HFF-Myc (cell line): ENCODE measurements at regions not wholly inside any gene's neighbourhood (a gene's known extent, or its start where the extent isn't known, plus 50 kb on each side); places are given as distances from the start of the nearest gene placed in this dataset.
"Not testable (repeated sequence)": the region's sequence is repeated elsewhere in the genome, so short reads cannot be mapped to it uniquely, and the experiment has no call there.

Experiments used
- DNase-seq: peaks from one replicate; pipeline ENCODE4 v3.0.0-alpha.2; 2011; ENCODE audit warnings: low read depth; ENCODE audit errors: extremely low read depth
- H3K4me3 ChIP-seq: replicated peaks from 2 replicates; pipeline ENCODE4 v1.5.1; 2011; ENCODE audit warnings: low read depth, mild to moderate bottlenecking, control low read depth, low read length
- TF ChIP-seq, protein P1 (sequence below): IDR thresholded peaks from 2 replicates; pipeline ENCODE4 v1.5.1; 2012; ENCODE audit warnings: mild to moderate bottlenecking, low read depth, low read length, control low read depth; ENCODE audit errors: missing control alignments

DNA sequence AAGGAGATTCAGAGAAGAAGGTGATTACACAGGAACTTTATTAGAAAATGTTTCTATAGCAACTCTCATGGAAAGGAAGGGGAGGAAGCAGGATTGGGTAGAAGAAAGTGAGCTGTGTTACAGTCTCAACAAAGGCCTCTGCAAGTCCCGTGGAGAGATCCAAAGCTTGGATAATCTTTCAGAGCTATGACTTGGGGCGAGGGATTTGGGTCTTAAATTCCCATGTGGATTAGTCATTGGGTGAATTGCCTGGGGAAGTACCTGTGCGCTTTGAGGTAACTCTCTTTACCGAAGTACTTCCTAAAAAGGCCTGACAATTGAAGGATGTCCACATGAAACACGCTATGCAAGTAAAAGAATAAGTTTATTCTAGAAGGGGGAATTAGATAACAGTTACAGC lies 133.8 kb upstream of the ANKRD50 start:
- DNase-seq = no peak
- no peak overlapping the region for H3K4me3 ChIP-seq
- TF ChIP-seq, protein P1, sequence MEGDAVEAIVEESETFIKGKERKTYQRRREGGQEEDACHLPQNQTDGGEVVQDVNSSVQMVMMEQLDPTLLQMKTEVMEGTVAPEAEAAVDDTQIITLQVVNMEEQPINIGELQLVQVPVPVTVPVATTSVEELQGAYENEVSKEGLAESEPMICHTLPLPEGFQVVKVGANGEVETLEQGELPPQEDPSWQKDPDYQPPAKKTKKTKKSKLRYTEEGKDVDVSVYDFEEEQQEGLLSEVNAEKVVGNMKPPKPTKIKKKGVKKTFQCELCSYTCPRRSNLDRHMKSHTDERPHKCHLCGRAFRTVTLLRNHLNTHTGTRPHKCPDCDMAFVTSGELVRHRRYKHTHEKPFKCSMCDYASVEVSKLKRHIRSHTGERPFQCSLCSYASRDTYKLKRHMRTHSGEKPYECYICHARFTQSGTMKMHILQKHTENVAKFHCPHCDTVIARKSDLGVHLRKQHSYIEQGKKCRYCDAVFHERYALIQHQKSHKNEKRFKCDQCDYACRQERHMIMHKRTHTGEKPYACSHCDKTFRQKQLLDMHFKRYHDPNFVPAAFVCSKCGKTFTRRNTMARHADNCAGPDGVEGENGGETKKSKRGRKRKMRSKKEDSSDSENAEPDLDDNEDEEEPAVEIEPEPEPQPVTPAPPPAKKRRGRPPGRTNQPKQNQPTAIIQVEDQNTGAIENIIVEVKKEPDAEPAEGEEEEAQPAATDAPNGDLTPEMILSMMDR = no peak

DNA sequence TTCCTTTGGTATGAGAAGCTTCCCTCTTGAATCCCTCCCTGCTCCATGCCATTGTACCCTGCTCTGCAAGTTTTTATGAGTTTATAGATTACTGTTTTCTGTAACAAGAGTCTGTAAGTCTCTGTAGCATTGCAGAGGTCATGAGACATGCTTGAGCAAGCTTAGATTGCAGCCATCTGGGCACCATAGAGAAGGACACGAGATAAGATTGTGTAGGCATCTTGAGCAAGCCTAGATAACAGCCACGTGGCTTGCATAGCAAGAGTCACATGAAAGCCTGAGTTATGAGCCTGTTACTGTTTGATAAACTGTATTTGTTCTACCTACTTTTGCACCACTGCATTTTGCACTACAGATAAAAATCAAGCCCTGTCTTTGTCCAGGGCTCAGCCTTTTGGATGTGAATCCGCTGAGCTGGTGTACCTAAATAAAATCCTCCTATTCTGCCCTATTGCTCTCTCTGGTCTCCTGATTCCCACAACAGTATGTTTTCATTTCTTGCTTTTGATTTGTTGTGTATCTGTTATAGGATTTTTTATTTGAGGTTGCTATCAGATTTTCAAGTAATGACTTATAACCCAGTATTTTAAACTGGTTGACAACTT lies 127.4 kb upstream of the ANKRD50 start:
- DNase-seq = no peak
- TF ChIP-seq, protein P1 = no peak
- no peak overlapping the region for H3K4me3 ChIP-seq

DNA sequence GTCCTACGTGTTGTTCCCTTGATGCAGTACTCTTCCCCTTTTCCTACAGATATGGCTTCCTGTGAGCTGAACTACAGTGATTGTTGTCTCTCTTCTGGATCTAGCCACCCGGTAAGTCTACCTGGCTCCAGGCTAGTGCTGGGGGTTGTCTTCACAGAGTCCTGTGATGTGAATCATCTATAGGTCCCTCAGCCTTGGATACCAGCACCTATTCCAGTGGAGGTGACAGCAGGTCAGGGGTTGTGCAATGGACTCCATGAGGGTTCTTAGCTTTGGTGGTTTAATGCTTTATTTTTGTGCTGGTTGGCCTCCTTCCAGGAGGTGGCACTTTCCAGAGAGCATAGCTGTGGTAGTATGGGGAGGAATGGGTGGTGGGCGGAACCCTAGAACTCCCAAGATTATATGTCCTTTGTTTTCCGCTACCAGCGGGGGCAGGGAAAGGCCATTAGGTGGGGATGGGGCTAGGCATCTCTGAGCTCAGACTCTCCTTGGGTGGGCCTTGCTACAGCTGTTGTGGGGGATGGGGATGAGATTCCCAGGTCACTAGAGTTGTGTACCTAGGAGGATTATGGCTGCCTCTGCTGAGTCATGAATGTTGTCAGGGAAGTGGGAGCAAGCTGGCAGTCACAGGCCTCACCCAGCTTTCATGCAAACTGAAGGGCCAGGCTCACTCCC lies 121.4 kb upstream of the ANKRD50 start:
- TF ChIP-seq, protein P1 = no peak
- DNase-seq = no peak

DNA sequence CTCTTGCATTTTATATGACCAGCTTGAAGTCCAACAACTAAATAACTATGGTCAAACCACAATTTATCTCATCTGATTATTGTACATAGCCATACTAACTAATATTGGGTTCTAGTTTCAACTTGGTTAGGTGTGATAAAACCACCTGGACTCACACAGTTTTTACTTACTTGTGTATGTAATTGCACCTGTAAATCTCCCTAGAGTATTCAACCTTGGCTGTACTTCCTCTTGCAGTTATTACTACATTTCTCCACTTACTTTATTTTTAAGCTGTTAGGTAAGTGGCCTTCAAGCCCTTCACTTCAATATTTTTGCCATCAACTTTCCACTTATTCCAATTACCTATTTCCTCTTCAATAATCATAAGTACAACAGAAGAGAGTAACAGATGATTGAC lies 115.8 kb upstream of the ANKRD50 start:
- no peak for DNase-seq
- TF ChIP-seq, protein P1 = no peak
- no peak overlapping the region for H3K4me3 ChIP-seq

More for the DNA sequence above, 121.4 kb upstream of the ANKRD50 start:
- no peak overlapping the region for H3K4me3 ChIP-seq

DNA sequence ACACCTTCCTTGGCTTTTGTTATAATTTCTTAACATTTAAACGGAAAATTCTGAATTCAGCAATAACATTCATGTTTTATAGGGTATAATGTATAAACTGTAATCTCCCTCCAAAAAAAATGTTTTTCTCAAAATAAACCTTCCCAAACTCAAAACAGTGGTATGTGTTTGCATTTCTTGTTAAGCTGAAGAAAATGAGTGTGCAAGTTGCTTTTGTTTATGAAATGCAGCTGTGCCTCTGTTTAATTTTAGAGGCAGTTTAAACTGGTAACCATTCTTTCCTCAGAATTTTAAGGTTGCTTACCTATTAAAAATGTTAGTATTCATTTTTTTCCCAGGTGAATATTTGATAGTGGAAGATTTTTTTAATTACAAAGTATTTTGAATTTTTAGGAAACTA lies 105.0 kb upstream of the ANKRD50 start:
- TF ChIP-seq, protein P1 = no peak
- H3K4me3 ChIP-seq = no peak overlapping the region
- DNase-seq = no peak

DNA sequence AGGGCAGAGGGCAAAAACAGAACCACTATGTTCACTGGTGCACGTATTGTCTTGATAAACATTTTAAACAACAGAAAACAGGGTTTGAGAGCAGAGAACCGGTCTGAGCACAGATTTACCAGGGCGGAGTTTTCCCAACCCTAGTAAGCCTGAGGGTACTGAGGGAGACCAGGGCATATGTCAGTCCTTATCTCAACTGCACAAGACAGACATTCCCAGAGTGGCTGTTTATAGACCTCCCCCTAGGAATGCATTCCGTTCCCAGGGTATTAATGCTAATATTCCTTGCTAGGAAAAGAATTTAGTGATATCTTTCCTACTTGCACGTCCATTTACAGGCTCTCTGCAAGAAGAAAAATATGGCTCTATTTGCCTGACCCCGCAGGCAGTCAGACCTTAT lies 99.7 kb upstream of the ANKRD50 start:
- H3K4me3 ChIP-seq, DNase-seq: not testable (repeated sequence)

DNA sequence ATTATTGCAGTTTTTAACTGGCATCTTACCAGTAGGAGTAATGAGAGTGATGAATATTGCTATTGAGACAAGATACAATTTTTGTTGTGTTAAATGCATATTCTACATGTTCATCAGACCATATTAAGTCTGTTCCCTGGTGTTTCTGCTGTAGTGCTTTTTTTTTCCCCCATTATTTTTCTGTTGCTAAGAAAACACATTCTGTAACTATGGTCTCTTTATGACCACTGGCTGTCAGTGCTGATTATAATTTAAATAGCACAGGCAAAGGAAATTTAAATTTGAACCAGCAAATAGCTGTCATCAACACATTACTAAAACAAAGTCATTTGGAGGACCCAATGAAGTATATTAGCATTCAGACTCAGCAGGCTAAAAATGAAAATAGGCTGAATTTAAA lies 98.3 kb upstream of the ANKRD50 start:
- no peak for DNase-seq
- TF ChIP-seq, protein P1 = no peak
- no peak overlapping the region for H3K4me3 ChIP-seq
